Dedifferentiated amniotic fluid mesenchymal stem cell (primary cell): ENCODE measurements at regions not wholly inside any gene's neighbourhood (a gene's known extent, or its start where the extent isn't known, plus 50 kb on each side); places are given as distances from the start of the nearest gene placed in this dataset.

ENCODE experiments used
- DNase-seq: peaks from one replicate; pipeline ENCODE4 v3.0.0-alpha.2; 2016; ENCODE audit errors: extremely low spot score

- DNase-seq: no peak
These were observed 625.8 kb downstream of the OTOL1 start for GRCh38 chr3:162122405-162122804.

DNA sequence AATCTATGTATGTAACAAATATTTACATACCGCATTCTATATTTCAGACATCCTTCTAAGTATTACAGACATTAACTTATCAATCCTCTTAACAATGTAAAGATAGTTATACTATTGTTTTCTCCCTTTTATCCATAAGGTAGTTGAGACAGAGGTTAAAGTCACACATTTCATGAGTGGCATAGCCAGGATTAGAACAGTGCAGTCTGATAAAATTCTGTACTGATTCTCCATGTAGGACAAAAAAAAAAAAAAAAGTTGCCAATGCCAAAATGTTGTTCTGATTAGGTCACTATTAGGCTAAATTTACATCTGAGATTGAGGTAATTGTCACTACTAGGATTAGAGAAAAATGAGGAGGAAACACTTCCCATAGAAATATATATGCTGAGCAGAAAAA lies 629.2 kb downstream of the OTOL1 start:
- DNase-seq: no peak

- DNase-seq: no peak
These were observed 634.0 kb downstream of the OTOL1 start for GRCh38 chr3:162130582-162130981.

GRCh38 chr3:162132981-162133380 lies 636.4 kb downstream of the OTOL1 start:
- DNase-seq: no peak

GRCh38 chr3:162134571-162134970 lies 638.0 kb downstream of the OTOL1 start:
- DNase-seq: no peak

- no peak for DNase-seq
These were observed 639.5 kb downstream of the OTOL1 start for GRCh38 chr3:162136136-162136535.

GRCh38 chr3:162138509-162138908 lies 641.9 kb downstream of the OTOL1 start:
- no peak for DNase-seq

- no peak for DNase-seq
These were observed 643.2 kb downstream of the OTOL1 start for GRCh38 chr3:162139841-162140240.

DNA sequence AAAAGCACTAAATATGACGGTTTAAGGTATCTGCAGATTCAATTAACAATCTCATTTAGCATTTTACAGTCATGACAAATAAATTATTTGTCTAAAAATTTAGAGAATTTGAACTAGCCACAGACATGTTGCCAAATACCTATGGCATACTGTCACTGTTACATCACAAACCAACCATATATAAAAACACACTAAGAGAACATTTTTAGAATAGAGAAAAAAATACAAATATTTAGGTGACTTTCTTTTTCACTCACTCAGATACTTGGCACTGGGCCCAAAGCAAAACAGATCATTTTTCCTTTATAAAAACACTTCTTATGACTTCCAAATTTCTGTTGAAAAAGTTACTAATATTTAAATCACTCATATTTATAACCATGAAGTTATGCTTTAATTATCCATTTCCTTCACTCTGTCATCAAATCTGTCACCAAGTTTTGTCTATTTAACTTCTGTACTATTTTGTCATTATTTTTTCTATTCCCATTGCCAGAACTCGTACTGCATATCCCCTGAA lies 644.7 kb downstream of the OTOL1 start:
- peak; percentile 48 for DNase-seq

- peak; percentile 29 for DNase-seq
These were observed 645.9 kb downstream of the OTOL1 start for GRCh38 chr3:162142511-162142910.

DNA sequence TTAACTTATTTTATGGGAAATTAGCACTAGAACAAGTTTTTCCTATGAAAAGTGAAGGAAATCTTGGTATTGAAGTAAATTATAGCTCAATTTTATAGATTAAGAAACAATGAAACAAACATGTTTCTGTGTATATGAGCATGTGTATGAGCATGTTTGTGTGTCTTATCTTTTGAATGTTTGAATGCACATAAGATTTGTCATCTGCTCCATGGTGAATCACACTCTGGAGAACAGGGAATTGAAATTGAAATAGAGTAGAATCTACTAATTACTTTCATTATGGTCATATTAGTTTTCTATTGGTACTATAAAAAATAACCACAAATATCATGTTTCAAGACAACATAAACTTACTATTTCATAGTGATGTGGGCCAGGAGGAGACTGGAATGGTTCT lies 646.6 kb downstream of the OTOL1 start:
- no peak for DNase-seq

DNA sequence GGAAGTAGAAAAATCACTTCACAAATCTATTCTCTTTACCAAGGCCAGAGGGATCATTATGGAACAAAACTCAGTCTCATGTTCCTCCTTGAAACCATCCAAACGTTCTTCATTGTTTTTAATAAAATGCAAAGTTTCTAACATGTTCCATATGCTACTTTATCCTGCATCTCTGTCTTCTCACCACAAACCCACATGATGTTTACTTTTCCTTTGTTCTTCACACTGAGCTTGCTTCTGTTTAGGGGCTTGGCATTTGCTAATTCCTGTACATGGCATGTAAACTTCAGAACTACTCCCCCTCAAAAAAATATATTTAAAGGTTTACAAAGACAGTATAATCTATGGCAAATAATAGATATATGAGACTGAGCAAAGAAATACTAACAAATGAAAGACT lies 651.4 kb downstream of the OTOL1 start:
- no peak for DNase-seq

DNA sequence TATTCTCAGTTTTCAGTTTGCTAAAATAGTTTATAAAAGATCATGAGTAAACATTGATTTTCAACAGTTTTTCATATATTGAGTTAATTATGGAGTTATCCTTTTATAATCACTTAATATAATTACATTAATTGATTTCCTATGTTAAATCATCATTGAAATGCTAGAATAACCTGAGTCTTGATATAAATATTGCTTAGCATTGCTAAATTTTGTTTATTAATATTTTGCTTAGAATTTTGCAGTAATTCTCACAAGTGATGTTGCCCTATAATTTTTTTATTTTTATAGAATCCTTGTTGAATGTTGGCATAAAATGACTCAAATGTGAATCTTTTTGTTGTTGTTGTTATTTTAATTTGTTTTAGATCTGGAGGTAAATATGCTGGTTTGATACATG lies 654.2 kb downstream of the OTOL1 start:
- DNase-seq: no peak

DNA sequence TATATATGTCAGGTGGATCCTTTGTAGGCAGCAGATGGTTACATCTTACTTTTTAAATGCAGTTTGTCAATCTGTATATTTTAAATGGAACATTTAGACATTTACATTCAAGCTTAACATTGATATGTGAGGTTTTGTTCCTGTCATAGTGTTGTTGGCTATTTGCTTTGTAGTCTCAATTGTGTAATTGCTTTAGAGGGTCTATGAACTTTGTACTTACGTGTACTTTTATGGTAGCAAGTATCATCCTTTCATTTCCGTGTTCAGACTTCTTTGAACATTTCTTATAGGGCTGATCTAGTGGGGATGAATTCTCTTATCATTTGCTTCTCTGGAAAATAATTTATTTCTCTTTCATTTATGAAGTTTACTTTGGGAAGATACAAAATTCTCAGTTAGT lies 656.0 kb downstream of the OTOL1 start:
- no peak for DNase-seq

- no peak for DNase-seq
These were observed 665.0 kb downstream of the OTOL1 start for GRCh38 chr3:162161595-162161994.

DNA sequence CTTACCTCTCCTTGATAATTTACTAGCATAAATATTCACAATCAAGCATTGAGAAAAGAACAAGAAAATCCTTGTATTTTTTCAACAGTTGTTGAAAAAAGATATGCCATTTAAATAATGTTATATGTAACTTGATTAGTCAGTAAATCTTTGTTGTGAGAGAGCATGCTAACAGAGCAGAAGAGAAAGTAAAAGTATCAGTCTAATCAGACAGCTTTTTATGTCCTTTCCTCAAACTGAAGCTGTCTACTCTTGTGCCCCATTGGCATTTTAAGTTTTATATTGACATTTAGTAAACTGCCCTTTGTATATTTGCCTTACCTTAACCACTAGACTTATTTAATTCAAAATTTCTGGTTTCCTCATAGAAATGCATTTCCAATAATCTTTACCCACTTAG lies 668.7 kb downstream of the OTOL1 start:
- DNase-seq: no peak

DNA sequence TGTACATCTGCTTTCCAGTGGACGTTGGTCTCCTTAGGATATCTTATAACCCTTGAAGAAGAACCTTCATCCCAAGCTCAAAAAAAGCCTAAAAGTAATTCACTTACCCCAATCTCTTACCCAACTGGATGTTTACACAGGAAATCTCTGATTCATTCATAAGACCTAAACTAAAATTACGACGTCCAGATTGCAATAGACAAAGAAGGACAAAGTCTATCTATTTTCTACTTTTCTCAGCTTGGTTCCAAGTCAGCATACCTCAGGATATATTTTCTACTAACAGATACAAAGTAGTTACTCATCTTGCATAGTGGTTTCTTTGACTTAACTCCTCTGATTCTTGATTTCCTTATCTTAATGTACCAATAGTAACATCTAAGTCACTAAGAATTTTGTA lies 669.9 kb downstream of the OTOL1 start:
- DNase-seq: no peak

DNA sequence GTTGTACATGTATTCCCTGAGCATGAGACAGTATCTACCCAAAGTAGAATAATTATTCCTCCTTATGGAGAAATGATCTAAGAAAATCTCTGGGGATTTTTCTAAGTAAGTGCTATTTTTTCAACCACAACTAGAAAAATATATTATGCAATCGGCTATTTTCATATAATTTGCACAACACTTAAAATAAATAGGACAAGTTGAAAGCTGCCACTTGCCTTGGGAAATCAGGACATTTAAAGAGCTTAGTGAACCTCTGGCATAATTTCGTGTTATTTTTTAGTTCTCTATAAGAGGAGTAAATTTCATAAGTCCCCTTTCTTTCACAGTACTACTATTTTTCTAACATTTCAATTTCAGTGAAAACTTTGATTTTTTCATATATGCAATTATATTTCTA lies 672.1 kb downstream of the OTOL1 start:
- DNase-seq: no peak

DNA sequence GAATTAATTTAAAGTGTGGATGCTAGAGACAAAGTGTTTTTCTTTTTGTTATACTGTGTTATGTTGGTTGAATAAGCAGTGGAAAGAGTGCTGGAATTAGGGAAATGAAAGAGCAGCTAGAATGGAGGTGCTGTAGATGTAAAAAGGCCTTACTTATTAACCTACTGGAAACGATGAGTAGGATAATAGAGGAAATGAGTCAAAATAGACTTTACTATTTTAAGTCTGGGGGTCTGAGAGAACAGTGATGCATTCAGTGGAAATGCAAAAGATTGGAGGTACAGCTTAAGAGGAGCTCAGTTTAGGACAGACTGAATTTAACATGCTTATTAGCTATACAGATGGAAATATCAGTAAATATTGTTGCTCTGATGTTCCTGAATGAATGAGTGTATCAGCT lies 674.0 kb downstream of the OTOL1 start:
- no peak for DNase-seq

- no peak for DNase-seq
These were observed 675.4 kb downstream of the OTOL1 start for GRCh38 chr3:162171970-162172369.

DNA sequence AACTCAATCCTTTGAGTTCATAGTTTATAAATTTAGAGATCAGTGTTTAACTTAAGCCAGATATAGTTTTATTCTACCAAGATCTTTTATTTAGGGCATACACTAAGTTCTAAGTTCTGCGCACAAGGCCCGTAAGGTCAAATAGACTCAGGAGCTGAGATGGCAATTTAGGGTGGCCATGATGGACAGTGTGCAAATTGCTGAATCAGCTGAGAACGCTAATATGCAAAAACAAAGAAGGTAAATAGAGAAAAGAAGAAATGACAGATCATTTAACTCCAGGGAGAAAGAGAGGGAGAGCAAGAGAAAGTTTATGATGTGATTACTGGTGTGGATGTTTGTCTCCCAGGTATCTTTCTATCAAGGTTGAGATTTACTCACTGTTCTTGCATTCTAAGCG lies 678.5 kb downstream of the OTOL1 start:
- no peak for DNase-seq

DNA sequence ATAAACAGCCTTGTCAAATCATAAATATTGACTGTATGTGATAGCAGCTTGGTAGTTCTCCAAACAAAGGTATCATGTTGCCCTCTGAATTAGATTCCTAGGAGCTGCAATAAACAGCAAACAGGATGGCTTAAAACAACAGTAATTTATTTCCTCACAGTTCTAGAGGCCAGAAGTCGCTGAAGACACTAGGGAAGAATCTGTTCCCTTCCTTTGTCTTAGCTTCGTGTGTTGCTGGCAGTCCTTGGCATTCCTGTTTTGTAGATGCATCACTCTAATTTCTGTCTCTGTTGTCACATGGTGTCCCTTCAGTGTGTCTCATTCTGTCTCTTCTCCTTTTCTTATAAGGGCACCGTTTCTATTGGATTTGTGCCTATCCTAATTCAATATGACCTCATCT lies 679.3 kb downstream of the OTOL1 start:
- no peak for DNase-seq

DNA sequence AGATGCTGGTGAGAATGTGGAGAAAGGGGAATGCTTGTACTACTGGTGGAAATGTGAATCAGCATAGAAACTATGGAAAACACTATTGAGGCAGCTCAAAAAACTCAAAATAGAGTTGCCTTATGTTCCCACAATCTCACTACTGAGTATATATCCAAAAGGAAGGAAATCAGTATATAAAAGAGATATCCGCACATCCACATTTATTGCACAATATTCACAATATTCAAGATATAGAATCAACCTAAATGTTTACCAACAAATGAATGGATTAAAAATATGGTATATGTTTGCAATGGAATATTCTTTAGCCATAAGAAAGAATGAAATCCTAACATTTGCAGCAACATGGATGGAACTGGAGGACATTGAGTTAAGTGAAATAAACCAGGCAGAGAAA lies 686.8 kb downstream of the OTOL1 start:
- no peak for DNase-seq

GRCh38 chr3:162192340-162193029 lies 695.9 kb downstream of the OTOL1 start:
- no peak for DNase-seq
